Parathyroid adenoma (tissue), 2 donors: ENCODE measurements at regions not wholly inside any gene's neighbourhood (a gene's known extent, or its start where the extent isn't known, plus 50 kb on each side); places are given as distances from the start of the nearest gene placed in this dataset.

Experiments
- H2AFZ ChIP-seq: fragments of 300-600 bp; sonication (generic); one replicate; pipeline ENCODE4 v1.7.0; 2017; ENCODE audit warnings: antibody characterized with exemption, mild to moderate bottlenecking
- H3K27ac ChIP-seq: fragments of 300-600 bp; sonication (generic); one replicate; pipeline ENCODE4 v1.7.0; 2017
- H3K27me3 ChIP-seq: fragments of 300-600 bp; sonication (generic); one replicate; pipeline ENCODE4 v1.7.0; 2017; ENCODE audit warnings: low read length; ENCODE audit not compliant: control insufficient read depth, insufficient read depth
- H3K36me3 ChIP-seq: fragments of 300-600 bp; sonication (generic); one replicate; pipeline ENCODE4 v1.7.0; 2017; ENCODE audit warnings: low read length; ENCODE audit not compliant: control insufficient read depth, insufficient read depth
- H3K4me1 ChIP-seq: fragments of 300-600 bp; sonication (generic); one replicate; pipeline ENCODE4 v1.7.0; 2017; ENCODE audit warnings: control low read depth
- H3K4me2 ChIP-seq: fragments of 300-600 bp; sonication (generic); one replicate; pipeline ENCODE4 v1.7.0; 2017; ENCODE audit warnings: low read length
- H3K4me3 ChIP-seq: fragments of 300-600 bp; sonication (generic); one replicate; pipeline ENCODE4 v1.7.0; 2017; ENCODE audit warnings: low read depth, low read length
- H3K79me2 ChIP-seq: fragments of 300-600 bp; sonication (generic); one replicate; pipeline ENCODE4 v1.7.0; 2017; ENCODE audit warnings: control low read depth
- H3K9ac ChIP-seq: fragments of 300-600 bp; sonication (generic); one replicate; pipeline ENCODE4 v1.7.0; 2017; ENCODE audit warnings: mild to moderate bottlenecking
- H3K9me3 ChIP-seq: fragments of 300-600 bp; sonication (generic); one replicate; pipeline ENCODE4 v1.7.0; 2017; ENCODE audit warnings: low read length; ENCODE audit not compliant: control insufficient read depth
- TF ChIP-seq, protein P1 (sequence below): fragments of 300-600 bp; sonication (generic); IDR thresholded peaks from one replicate; pipeline ENCODE4 v1.7.0; 2017; ENCODE audit warnings: antibody characterized with exemption, mild to moderate bottlenecking
- donor health status: primary hyperparathyroidism.

DNA sequence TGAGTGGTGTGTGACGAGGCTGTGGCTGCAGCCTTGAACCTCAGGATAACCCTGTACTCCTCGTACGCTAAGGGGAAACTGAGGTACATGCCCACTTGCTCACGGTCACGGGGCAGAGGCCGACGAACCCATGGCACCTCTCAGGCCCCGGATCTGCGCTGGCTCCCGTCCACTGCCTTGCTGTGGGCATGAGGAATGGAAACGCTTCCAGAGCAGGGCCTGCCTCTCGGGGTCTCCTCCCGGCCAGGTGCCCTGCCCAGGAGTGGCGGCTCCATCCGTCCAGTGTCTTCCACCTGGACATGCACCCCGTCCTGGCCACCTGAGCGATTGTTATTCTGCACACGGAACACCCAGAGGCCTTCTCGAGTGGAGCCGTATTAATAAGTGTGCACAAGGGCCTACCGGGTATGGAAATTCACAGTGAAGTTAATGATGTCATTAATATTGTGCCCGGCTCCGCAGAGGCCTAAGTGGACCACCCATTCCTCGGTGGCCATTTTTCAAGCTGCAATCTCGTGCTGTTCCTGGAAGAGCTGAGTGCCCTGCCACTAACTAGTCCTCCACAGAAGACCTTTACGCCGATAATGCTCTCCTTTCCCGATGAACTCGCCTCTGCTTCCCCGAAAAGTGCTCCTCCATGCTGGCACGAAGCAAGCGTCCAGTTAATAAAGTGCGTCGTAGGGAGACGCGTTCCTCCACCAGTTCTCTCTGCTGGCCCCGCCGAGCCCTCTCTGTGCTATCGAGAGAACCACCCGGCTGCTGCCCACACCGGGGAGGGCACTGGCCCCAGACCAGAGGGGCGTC is 927.9 kb downstream of the BRD1 start:
- H3K9ac ChIP-seq, result no peak overlapping the region
- no peak overlapping the region for H2AFZ ChIP-seq
- no peaks in the 10 kb centered on the region for H3K9me3 ChIP-seq
- H3K27ac ChIP-seq, result no peak overlapping the region
- no peaks in the 10 kb centered on the region for H3K27me3 ChIP-seq
- no peaks in the 10 kb centered on the region for H3K4me1 ChIP-seq
- TF ChIP-seq, protein P1, sequence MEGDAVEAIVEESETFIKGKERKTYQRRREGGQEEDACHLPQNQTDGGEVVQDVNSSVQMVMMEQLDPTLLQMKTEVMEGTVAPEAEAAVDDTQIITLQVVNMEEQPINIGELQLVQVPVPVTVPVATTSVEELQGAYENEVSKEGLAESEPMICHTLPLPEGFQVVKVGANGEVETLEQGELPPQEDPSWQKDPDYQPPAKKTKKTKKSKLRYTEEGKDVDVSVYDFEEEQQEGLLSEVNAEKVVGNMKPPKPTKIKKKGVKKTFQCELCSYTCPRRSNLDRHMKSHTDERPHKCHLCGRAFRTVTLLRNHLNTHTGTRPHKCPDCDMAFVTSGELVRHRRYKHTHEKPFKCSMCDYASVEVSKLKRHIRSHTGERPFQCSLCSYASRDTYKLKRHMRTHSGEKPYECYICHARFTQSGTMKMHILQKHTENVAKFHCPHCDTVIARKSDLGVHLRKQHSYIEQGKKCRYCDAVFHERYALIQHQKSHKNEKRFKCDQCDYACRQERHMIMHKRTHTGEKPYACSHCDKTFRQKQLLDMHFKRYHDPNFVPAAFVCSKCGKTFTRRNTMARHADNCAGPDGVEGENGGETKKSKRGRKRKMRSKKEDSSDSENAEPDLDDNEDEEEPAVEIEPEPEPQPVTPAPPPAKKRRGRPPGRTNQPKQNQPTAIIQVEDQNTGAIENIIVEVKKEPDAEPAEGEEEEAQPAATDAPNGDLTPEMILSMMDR, result no peak
- no peak overlapping the region for H3K4me3 ChIP-seq
- no peaks in the 10 kb centered on the region for H3K36me3 ChIP-seq
- H3K79me2 ChIP-seq, result no peaks in the 10 kb centered on the region
- H3K4me2 ChIP-seq, result no peak overlapping the region

DNA sequence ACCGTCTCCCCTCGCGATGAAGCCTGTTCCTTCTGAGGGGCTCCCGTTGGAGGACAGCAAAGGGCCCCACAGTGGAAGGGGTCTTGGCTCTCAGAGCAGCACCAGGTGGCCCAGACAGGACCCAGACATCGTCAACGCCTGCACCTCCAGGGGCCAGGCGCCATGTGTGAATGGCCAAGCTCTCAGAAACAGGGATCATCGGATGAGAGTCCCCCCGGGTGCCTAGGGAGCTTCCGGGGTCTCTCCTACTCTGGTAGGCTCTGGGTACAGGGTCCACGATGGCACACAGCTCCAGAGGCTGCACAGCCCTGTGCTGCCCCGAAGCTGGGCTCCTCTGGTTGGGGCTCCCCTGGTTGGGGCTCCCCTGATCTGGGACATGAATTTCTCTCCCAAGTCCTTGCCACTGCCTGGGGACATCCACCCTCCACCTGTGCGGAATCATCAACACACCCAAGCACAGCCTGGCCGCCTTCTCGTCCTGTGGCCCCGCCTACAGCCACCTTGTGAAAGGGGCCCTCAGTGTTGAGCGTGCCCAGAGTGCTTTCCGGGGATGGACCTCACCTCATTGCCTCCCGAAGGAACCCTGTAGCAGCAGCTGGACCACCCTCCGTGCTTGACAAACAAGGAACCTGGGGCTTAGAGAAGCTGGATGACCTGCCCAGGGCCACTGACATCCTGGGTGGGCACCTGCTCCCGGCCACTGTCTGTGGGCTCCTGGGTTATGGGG is 929.0 kb downstream of the BRD1 start:
- no peaks in the 10 kb centered on the region for H3K79me2 ChIP-seq
- H3K9ac ChIP-seq, result no peak overlapping the region
- H3K36me3 ChIP-seq, result no peaks in the 10 kb centered on the region
- TF ChIP-seq, protein P1, result no peak
- no peak overlapping the region for H2AFZ ChIP-seq
- no peak overlapping the region for H3K4me2 ChIP-seq
- no peak overlapping the region for H3K4me3 ChIP-seq
- no peaks in the 10 kb centered on the region for H3K27me3 ChIP-seq
- no peaks in the 10 kb centered on the region for H3K9me3 ChIP-seq
- no peak overlapping the region for H3K27ac ChIP-seq
- H3K4me1 ChIP-seq, result no peaks in the 10 kb centered on the region

DNA sequence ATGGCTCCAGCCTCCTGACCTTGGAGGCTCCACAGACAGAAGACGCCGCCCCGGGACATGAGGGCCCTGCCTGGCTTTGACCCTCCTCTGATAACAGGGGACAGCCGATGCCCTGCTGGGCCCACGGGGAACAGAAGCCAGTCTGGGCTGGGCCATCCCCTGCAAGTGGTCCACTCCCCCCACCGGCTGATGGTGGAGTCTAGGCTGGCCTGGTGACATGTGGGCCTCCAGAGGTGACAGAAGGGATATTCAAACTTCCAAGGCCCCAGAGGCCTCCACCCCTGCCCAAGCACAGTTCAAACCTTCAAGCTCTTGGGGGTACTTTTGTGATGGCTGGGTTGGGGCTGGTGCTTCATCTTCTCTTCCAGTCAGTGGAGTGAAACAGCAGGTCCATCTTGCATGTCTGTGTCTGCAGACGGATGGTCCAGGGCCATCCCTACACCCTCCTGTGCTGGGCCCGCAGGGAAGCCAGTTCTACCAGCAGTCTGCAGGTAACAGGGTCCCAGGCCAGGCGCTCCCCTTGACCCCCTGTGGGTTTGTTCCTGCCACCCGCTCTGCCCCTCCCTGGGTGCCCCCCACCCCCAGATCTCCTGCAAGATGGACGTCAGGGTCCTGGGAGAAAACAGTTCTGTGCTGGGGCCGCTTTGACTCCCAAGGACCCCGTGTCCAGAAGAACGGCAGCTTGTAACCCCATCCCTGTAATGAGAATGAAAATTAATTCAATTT is 929.9 kb downstream of the BRD1 start:
- TF ChIP-seq, protein P1, result no peak
- Histone ChIP-seq H3K36me3 (no peaks in the 10 kb centered on the region), H2AFZ (no peak overlapping the region), H3K9ac (no peak overlapping the region), H3K27me3 (no peaks in the 10 kb centered on the region), H3K79me2 (no peaks in the 10 kb centered on the region), H3K4me1 (no peaks in the 10 kb centered on the region), H3K4me2 (no peak overlapping the region), H3K4me3 (no peak overlapping the region), H3K9me3 (no peaks in the 10 kb centered on the region), H3K27ac (no peak overlapping the region)

DNA sequence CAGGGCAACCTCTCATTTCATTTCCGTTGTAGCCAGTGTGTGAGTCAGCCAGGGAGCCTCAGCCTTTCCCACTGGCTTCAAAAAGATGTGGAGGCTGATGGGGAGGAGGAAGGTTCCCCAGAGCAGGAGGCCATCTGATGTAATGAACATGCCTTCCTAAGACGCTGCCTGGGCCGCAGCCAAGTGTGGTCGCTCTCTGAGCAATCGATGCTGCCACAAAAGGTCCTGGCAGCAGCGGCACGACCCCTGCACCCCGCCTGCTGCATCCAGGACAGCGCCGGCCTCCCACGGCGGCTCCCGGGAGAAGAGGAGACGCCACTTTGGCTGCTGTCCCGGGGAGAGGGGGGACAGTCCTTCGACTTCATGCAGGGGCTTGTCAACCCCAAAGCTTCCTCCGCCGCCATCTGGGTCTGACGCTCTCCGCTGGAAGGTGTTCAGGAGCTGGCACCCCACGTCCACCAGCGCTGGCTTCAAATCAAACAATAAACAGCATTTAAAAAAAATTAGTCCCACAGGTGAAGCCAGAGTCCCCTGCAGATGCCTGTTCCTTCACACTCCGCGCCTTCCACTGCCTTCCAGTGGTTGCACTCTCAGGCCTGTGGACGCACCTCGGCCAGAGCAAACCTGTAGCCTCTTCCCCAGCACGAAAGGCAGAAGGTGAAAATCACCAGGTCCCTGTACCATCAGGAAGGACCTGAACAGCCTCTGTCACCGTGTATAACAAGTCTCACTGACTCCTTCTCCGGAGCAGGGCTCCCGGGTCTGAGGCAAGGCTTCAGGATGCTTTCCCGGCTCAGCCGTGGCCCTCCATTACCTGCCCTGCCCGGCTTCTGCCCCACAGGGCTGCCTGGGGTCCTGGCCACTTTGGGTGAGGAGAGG is 930.7 kb downstream of the BRD1 start:
- H3K27me3 ChIP-seq, result no peaks in the 10 kb centered on the region
- H3K4me1 ChIP-seq, result no peaks in the 10 kb centered on the region
- H3K9ac ChIP-seq, result no peak overlapping the region
- no peaks in the 10 kb centered on the region for H3K79me2 ChIP-seq
- H3K4me3 ChIP-seq, result no peak overlapping the region
- H2AFZ ChIP-seq, result no peak overlapping the region
- H3K27ac ChIP-seq, result no peak overlapping the region
- TF ChIP-seq, protein P1, result no peak
- no peaks in the 10 kb centered on the region for H3K9me3 ChIP-seq
- no peak overlapping the region for H3K4me2 ChIP-seq
- H3K36me3 ChIP-seq, result no peaks in the 10 kb centered on the region
